GM12878 (cell line): ENCODE measurements at regions not wholly inside any gene's neighbourhood (a gene's known extent, or its start where the extent isn't known, plus 50 kb on each side); places are given as distances from the start of the nearest gene placed in this dataset.

Source experiments
- ATAC-seq: fragments of 200-7000 bp; cut with Tn5 transposase; 3 replicates; pipeline ENCODE4 v1.9.1; 2020; ENCODE audit warnings: mild to moderate bottlenecking, moderate library complexity
- BruUV-seq: library from RNA; stranded (reverse); fragments of 400-500 nt; replicated peaks from 2 replicates; lab custom pipeline; 2021; lab: Mats Ljungman, UMichigan
- CTCF ChIA-PET: fragments of 300-600 bp; sonication (Branson Sonifier 250); formaldehyde crosslinking; extraction: SDS; loops from one replicate; lab custom pipeline; 2021; ENCODE audit warnings: inconsistent platforms; lab: Yijun Ruan, JAX
- POLR2A ChIA-PET: fragments of 350-600 bp; formaldehyde crosslinking; extraction: SDS; loops from one replicate; lab custom pipeline; 2021; ENCODE audit warnings: inconsistent platforms; lab: Charles Lee
- RAD21 ChIA-PET: fragments of 300-600 bp; sonication (Branson Sonifier 250); formaldehyde crosslinking; loops from one replicate; lab custom pipeline; 2023; ENCODE audit warnings: antibody characterized with exemption; ENCODE audit not compliant: unreplicated experiment; lab: Charles Lee
- SMC1A ChIA-PET: fragments of 300-600 bp; sonication (Branson Sonifier 250); formaldehyde crosslinking; loops from one replicate; lab custom pipeline; 2023; ENCODE audit not compliant: unreplicated experiment, uncharacterized antibody; lab: Charles Lee
- DNase-seq: peaks from one replicate; pipeline ENCODE4 v3.0.0-alpha.2; 2011; ENCODE audit warnings: low read depth, low spot score
- FAIRE-seq: peaks from 3 replicates; lab custom pipeline; 2011; peaks lifted over from hg19 to GRCh38; lab: Jason Lieb, UNC
- H2AFZ ChIP-seq: 2 replicates; pipeline ENCODE4 v1.6.0; 2011; ENCODE audit warnings: low read depth, low read length, control low read depth; ENCODE audit not compliant: control insufficient read depth
- H3K27ac ChIP-seq: 2 replicates; pipeline ENCODE4 v1.5.1; 2011; ENCODE audit warnings: control low read depth; ENCODE audit not compliant: control insufficient read depth, insufficient read depth
- H3K27me3 ChIP-seq, 2 experiments: replicated peaks in 1 of 2; 2 replicates each; pipeline versions ENCODE4 v1.6.0 to v1.6.1; 2011; ENCODE audit warnings: low read length in 1 of 2; ENCODE audit not compliant: control insufficient read depth in 2 of 2, insufficient read depth in 2 of 2
- H3K36me3 ChIP-seq, 2 experiments: 2 replicates each; pipeline ENCODE4 v1.5.1; 2011; ENCODE audit warnings: low read length in 1 of 2; ENCODE audit not compliant: control insufficient read depth in 2 of 2, insufficient read depth in 2 of 2
- H3K4me1 ChIP-seq: 2 replicates; pipeline ENCODE4 v1.6.1; 2011; ENCODE audit warnings: mild to moderate bottlenecking, low read length, moderate library complexity, mixed read lengths; ENCODE audit not compliant: control insufficient read depth, insufficient read depth
- H3K4me2 ChIP-seq: 2 replicates; pipeline ENCODE4 v1.6.0; 2011; ENCODE audit warnings: control low read depth; ENCODE audit not compliant: control insufficient read depth, insufficient read depth
- H3K4me3 ChIP-seq: fragments of 200-600 bp; sonication (generic); 2 replicates; pipeline ENCODE4 v1.5.1; 2016
- H3K79me2 ChIP-seq: 2 replicates; pipeline ENCODE4 v1.6.0; 2011; ENCODE audit warnings: low read length; ENCODE audit not compliant: control insufficient read depth, insufficient read depth
- H3K9ac ChIP-seq: 2 replicates; pipeline ENCODE4 v1.8.0; 2011; ENCODE audit warnings: low read length, control low read depth, mixed read lengths; ENCODE audit not compliant: control insufficient read depth, insufficient read depth
- H3K9me3 ChIP-seq: replicated peaks from 3 replicates; pipeline ENCODE4 v1.5.1; 2011; ENCODE audit warnings: mild to moderate bottlenecking, low read length; ENCODE audit not compliant: control insufficient read depth, insufficient read depth
- H4K20me1 ChIP-seq: 2 replicates; pipeline ENCODE4 v1.6.0; 2011; ENCODE audit not compliant: control insufficient read depth, insufficient read depth
- ASH2L ChIP-seq: fragments of 300-600, 200-600 bp; sonication (generic); IDR thresholded peaks from 2 replicates; pipeline ENCODE4 v1.6.1; 2017; ENCODE audit warnings: low read depth, mild to moderate bottlenecking, borderline replicate concordance
- CREM ChIP-seq: IDR thresholded peaks from 2 replicates; pipeline ENCODE4 v1.6.1; 2014; ENCODE audit warnings: antibody characterized with exemption, low read depth
- DPF2 ChIP-seq: fragments of 450-650 bp; IDR thresholded peaks from 2 replicates; pipeline ENCODE4 v1.6.1; 2017; ENCODE audit warnings: mild to moderate bottlenecking
- E2F4 ChIP-seq: IDR thresholded peaks from 2 replicates; pipeline ENCODE4 v1.6.1; 2012; ENCODE audit warnings: low read depth, low read length, improper control_type of control experiment
- HSF1 ChIP-seq: fragments of 150-350 bp; IDR thresholded peaks from 2 replicates; pipeline ENCODE4 v1.6.1; 2014; ENCODE audit warnings: mild to moderate bottlenecking, low read depth, low read length
- KLF5 ChIP-seq: fragments of 450-650 bp; IDR thresholded peaks from 2 replicates; pipeline ENCODE4 v1.6.1; 2014; ENCODE audit warnings: mild to moderate bottlenecking; ENCODE audit not compliant: partially characterized antibody
- MEF2B ChIP-seq: fragments of 450-650 bp; IDR thresholded peaks from 2 replicates; pipeline ENCODE4 v1.6.1; 2018; ENCODE audit warnings: mild to moderate bottlenecking, moderate library complexity; ENCODE audit not compliant: partially characterized antibody, poor library complexity, severe bottlenecking
- MTA3 ChIP-seq: IDR thresholded peaks from 2 replicates; pipeline ENCODE4 v1.6.1; 2012; ENCODE audit warnings: low read length, inconsistent platforms, borderline replicate concordance
- NBN ChIP-seq: fragments of 450-650 bp; IDR thresholded peaks from 2 replicates; pipeline ENCODE4 v1.6.1; 2016
- NFYB ChIP-seq: IDR thresholded peaks from 2 replicates; pipeline ENCODE4 v1.6.1; 2011; ENCODE audit warnings: low read depth, mild to moderate bottlenecking, low read length, improper control_type of control experiment, moderate library complexity; ENCODE audit not compliant: insufficient read depth
- NR2F1 ChIP-seq: fragments of 450-650 bp; conservative IDR thresholded peaks from 2 replicates; pipeline ENCODE4 v1.6.1; 2017; ENCODE audit warnings: mild to moderate bottlenecking
- POLR2AphosphoS2 ChIP-seq: IDR thresholded peaks from 2 replicates; pipeline ENCODE4 v1.6.1; 2011; ENCODE audit warnings: low read depth, mild to moderate bottlenecking, low read length, improper control_type of control experiment, moderate library complexity
- RAD21 ChIP-seq: IDR thresholded peaks from 2 replicates; pipeline ENCODE4 v1.6.1; 2011; ENCODE audit warnings: mild to moderate bottlenecking, low read depth, low read length, moderate library complexity; ENCODE audit not compliant: insufficient read depth
- SIN3A ChIP-seq: IDR thresholded peaks from 2 replicates; pipeline ENCODE4 v1.6.1; 2012; ENCODE audit warnings: low read depth, low read length, improper control_type of control experiment
- TAF1 ChIP-seq: IDR thresholded peaks from 2 replicates; pipeline ENCODE4 v1.6.1; 2011; ENCODE audit warnings: mild to moderate bottlenecking, low read depth, low read length, borderline replicate concordance
- TCF12 ChIP-seq: IDR thresholded peaks from 2 replicates; pipeline ENCODE4 v1.6.1; 2011; ENCODE audit warnings: low read depth, mild to moderate bottlenecking, low read length
- ZBTB33 ChIP-seq: fragments of 450-650 bp; IDR thresholded peaks from 2 replicates; pipeline ENCODE4 v1.6.1; 2017; ENCODE audit warnings: mild to moderate bottlenecking
- ZSCAN29 ChIP-seq: fragments of 450-650 bp; IDR thresholded peaks from 2 replicates; pipeline ENCODE4 v1.6.1; 2017; ENCODE audit warnings: mild to moderate bottlenecking, moderate library complexity
- WGBS: methylation state at CpG from one replicate; pipeline ENCODE4 v1.1.6; 2016; ENCODE audit warnings: low lambda C conversion rate; ENCODE audit not compliant: insufficient replicate concordance, insufficient coverage; ENCODE audit errors: missing lambda C conversion rate; 5-methylcytosine and 5-hydroxymethylcytosine counted together
- in situ Hi-C: fragments of 300-500 bp; cut with MboI; formaldehyde crosslinking; loops from 9 replicates; pipeline ENCODE4 v1.14.3; 2018; ENCODE audit warnings: mixed read lengths
- intact Hi-C: fragments of 100-400 bp; cut with micrococcal nuclease; formaldehyde crosslinking; loops from one replicate; pipeline ENCODE4 v1.14.2; 2022; ENCODE audit not compliant: unreplicated experiment
- TF ChIP-seq, protein P1 (sequence below): IDR thresholded peaks from 2 replicates; pipeline ENCODE4 v1.6.1; 2011; ENCODE audit warnings: low read depth, mild to moderate bottlenecking, low read length, moderate library complexity, borderline replicate concordance; ENCODE audit errors: extremely low read depth
- TF ChIP-seq, protein P2 (sequence below), 3 experiments: IDR thresholded peaks in 2 of 3; conservative IDR thresholded peaks in 1 of 3; 2 replicates each; pipeline ENCODE4 v1.5.1; 2011; ENCODE audit warnings: low read depth in 3 of 3, low read length in 3 of 3, mild to moderate bottlenecking in 3 of 3, control low read depth in 2 of 3, moderate library complexity in 2 of 3, inconsistent platforms in 1 of 3, mixed read lengths in 1 of 3; ENCODE audit not compliant: control insufficient read depth in 2 of 3, insufficient read depth in 1 of 3; ENCODE audit errors: extremely low read depth in 1 of 3

GRCh38 chr4:1516261-1516660 is 110.0 kb upstream of the NKX1-1 start:
- WGBS, result 54% methylated on average over 10 of the region's 10 CpGs
- ATAC-seq (no peak), FAIRE-seq (no peak), DNase-seq (no peak)
- H3K27ac ChIP-seq, result no peak overlapping the region
- no TSS peak for BruUV-seq
- SMC1A ChIA-PET, result no interaction called here
- intact Hi-C loops (no loop called here), in situ Hi-C loops (no loop called here)
- H3K9ac ChIP-seq, result no peak overlapping the region
- TF ChIP-seq MEF2B (no peak), HSF1 (no peak), E2F4 (no peak), TAF1 (no peak), NR2F1 (no peak), SIN3A (no peak), POLR2AphosphoS2 (no peak), ASH2L (no peak), ZBTB33 (no peak), TCF12 (no peak), NFYB (no peak), MTA3 (no peak), KLF5 (no peak), NBN (no peak), DPF2 (no peak), ZSCAN29 (no peak), RAD21 (no peak), CREM (no peak)
- TF ChIP-seq, protein P1, sequence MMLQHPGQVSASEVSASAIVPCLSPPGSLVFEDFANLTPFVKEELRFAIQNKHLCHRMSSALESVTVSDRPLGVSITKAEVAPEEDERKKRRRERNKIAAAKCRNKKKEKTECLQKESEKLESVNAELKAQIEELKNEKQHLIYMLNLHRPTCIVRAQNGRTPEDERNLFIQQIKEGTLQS, result no peak
- TF ChIP-seq, protein P2, sequence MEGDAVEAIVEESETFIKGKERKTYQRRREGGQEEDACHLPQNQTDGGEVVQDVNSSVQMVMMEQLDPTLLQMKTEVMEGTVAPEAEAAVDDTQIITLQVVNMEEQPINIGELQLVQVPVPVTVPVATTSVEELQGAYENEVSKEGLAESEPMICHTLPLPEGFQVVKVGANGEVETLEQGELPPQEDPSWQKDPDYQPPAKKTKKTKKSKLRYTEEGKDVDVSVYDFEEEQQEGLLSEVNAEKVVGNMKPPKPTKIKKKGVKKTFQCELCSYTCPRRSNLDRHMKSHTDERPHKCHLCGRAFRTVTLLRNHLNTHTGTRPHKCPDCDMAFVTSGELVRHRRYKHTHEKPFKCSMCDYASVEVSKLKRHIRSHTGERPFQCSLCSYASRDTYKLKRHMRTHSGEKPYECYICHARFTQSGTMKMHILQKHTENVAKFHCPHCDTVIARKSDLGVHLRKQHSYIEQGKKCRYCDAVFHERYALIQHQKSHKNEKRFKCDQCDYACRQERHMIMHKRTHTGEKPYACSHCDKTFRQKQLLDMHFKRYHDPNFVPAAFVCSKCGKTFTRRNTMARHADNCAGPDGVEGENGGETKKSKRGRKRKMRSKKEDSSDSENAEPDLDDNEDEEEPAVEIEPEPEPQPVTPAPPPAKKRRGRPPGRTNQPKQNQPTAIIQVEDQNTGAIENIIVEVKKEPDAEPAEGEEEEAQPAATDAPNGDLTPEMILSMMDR (IDR thresholded peaks at IDR 0.05 in 2 of 3, conservative IDR thresholded peaks at IDR 0.05 in 1 of 3; ENCODE audit: control insufficient read depth in 2 of 3, extremely low read depth in 1 of 3, insufficient read depth in 1 of 3, low read depth in 3 of 3, low read length in 3 of 3), result no peak
- H2AFZ ChIP-seq, result no peak overlapping the region
- CTCF ChIA-PET, result no interaction called here
- H3K36me3 ChIP-seq, result no peaks in the 10 kb centered on the region
- H3K27me3 ChIP-seq, result no peaks in the 10 kb centered on the region
- RAD21 ChIA-PET, result no interaction called here
- POLR2A ChIA-PET, result no interaction called here
- no peak overlapping the region for H3K4me2 ChIP-seq
- H3K4me1 ChIP-seq, result no peaks in the 10 kb centered on the region
- no peaks in the 10 kb centered on the region for H3K79me2 ChIP-seq
- no peaks in the 10 kb centered on the region for H4K20me1 ChIP-seq
- no peaks in the 10 kb centered on the region; the same call in 2 of the 3 replicates for H3K9me3 ChIP-seq
- no peak overlapping the region for H3K4me3 ChIP-seq
